ENCODE measurements at regions not wholly inside any gene's neighbourhood (a gene's known extent, or its start where the extent isn't known, plus 50 kb on each side); places are given as distances from the start of the nearest gene placed in this dataset.
"Not testable (repeated sequence)": the region's sequence is repeated elsewhere in the genome, so short reads cannot be mapped to it uniquely, and the experiment has no call there.

DNA sequence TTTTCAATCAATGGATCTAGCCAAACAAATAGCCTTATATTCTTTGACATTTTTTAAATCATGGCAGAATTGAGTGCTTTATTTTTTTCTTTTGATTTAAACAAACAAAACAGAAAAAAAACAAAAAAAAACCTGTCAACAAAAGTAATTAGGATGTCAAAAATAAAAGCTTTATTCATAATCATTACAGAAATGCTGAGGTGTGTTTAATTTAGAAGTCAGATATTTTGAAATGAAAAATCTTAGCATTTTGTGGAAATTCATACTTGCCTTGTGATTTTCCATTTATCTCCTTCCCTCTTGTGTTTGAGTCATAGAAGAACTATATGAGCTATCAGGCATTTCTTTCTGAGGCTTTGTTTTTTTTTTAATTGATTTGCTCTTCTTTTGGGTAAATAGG lies 387.0 kb upstream of the STXBP6 start:
- no peak for DNase-seq (ENCODE audit: low read depth)

DNA sequence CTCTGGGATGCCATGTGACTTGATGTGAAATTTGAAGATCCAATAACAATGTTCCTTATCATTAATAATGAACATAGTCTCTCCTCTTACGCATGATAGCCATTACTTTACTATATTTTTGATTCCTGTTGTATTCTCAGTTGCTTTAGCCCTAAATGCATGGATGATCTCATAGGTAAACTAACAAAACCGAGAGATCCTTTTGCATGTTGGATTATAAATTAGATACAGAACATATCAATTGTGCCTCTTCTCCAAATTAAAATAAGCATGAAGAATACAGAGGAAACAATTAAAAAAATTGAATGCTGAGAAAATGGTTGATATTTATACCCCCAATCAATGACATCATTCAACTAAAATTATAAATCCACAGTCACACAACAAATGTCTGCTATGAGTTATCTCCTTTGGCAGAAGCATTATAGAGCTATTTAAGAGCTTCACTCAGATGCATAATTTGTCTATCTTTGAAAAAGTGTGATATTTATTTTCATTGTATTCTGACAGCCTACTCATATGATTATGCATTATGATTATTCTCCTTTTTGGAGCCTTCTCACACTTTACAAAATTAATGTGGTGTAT lies 386.4 kb upstream of the STXBP6 start:
- DNase-seq (ENCODE audit: low read depth), result no peak

DNA sequence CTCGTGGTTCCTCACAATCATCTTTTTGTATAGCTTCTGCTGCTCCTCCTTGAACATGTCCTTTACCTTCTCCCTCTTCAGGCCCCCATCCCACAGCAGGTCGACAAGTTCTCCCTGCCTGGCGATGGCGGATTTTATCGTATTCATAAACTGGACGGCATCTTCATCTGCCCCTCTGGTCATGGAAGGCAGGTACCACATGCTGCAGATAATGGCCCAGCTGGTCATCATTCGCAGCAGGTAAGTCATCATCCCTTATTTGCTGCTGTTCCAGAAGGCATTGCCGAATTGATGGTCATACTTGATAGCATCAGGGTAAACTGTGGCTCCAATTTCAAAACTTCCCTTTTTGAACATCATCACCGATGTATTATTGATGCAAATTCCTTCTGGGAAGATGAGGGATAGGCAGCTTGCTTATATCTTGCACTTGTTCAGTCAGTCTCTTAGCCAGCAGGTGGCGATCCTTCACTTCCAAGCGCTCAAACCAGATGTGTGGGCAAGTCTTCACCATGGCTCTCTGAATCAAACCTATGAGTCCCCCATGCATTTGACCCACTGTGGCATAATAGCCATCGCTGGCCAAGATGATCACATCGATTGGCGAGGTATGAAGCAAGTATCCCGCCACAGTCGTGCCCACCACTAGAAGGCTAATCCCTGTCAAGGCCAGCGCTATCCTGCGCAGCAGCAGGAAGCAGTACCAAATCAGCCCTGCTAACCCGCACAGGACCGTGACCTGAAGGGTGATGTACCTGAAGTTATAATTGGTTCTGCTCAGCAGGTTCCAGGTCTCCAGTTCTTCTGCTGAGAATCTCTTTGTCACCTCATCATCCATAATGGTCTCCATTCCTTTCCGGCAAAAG lies 381.5 kb upstream of the STXBP6 start:
- DNase-seq (ENCODE audit: low read depth), result no peak

DNA sequence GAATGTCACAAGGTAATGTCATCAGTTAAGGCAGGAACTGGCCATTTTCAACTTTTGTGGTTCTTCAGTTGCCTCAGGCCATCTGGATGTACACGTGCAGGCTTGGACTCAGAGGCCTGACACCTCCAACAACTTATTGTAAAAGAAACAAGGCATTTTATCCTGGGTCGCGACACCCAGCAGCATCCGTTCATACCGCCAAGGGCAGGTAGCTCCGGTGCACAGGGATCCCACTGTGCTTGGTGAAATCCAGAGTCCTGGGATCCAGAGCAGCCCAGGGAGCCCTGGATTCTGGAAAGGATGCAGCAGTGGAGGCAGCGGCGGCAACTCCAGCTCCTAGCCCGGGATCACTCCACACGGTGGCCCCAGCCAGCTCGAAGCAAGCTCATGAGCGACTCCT lies 380.9 kb upstream of the STXBP6 start:
- DNase-seq (ENCODE audit: low read depth), result no peak

DNA sequence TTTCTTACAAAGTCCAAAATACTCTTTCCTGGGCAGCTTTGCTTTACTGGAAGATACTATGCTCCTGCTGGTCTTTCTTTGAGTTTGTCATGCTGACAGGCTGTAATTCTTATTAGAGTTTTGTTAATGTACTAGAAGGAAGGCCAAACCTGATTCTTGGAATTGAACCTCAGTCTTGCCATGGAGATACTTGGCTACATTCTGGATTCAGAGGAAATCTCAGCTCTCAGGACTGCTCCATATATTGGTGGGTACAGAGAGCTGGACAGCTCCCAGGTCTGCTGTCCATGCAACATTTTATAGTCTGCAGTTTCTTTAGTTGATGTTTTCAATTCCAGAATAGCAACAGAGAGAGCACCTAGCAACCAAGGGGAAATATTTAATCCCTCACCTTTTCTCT lies 363.1 kb upstream of the STXBP6 start:
- no peak for DNase-seq (ENCODE audit: low read depth)

DNA sequence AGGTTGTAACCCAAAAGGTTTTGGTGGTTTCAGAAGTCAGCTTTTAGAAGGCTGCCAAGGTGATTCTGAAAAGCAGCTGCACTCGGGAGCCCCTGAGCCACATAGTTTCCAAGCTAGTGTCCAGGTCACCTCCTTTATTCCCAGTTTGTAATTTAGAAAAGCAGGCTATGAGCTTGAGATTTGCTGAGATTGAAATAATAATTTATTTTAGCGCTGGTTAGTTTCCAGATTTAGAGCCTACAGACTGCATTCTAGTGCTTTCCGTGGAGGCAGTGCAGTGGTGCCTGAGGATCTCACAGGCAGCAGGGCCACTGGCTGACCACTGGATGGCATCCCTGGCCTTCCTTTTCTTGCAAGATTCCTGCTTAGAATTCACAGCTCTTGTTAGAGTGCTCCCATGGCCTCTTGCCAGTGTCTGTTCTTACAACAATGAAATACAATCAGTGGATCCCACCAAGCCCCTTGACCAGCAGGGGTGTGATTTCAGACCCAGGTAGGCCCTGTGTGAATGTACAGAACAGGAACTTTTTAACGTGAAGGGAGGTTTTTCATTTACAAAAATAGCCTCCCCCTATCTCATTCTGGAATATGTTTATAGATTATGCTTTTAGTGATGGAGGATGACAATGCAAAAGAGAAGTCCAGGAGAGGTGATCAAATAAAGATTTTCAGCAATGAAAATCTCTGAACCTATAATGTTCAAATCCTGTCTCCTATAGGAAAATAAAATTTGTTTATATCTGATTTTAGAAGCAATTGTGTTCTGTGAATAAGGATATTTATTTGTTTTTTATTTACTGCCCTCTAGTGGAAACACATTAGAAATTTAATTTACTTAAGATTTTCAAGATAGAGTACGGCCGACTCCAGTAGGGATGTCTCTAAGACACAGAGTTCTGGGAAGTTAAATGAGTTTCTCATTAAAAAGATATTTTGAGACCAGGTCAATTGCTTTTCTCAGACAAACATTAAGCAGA lies 362.1 kb upstream of the STXBP6 start:
- DNase-seq (ENCODE audit: low read depth), result peak; percentile 62

DNA sequence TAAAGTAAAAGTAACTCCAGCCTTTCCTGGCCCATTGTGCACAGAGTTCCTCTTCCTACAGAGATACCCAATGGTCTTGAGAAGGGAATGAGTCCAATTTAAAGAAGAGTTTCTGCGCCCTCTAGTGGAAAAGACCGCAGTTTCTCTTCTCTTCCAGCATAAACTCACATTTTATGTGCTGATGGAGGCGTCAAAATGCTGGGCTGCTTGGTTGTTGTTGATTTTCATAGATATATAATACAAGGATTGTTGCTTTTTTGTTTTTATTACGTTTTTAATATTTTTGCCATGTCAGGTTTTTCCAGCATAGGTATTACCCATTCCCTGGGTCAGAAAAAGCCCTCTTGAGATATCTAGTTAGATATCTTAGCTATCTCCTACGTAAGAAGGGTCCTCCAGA lies 356.9 kb upstream of the STXBP6 start:
- DNase-seq (ENCODE audit: low read depth), result no peak

DNA sequence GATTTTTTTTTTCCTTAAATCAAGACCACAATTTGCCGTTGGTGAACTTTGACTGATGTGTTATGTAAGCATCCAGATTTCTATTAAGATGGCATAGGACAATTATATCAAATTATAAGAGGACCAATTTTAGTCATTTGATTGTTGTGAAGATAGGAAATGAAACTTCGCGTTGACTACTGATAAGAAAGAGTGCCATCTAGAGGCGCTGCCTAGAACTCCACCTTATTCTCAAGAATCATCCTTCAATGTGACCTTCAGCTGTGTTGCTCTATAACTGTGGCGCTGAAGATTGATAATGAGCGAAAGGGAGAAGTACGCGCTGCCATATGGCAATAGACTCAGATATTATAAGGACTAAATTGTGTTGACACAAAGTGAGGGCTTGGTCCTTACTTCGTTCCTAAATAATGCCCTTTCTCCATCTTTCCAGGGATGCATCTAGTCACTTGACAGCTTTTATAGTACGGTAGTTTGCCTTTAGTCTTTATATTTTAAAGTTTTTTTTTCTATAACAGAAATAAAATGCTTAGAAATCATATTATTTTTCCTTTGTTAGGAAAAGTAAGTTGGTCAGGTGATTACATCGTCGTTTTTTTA lies 350.8 kb upstream of the STXBP6 start:
- DNase-seq (ENCODE audit: low read depth), result peak; percentile 32

DNA sequence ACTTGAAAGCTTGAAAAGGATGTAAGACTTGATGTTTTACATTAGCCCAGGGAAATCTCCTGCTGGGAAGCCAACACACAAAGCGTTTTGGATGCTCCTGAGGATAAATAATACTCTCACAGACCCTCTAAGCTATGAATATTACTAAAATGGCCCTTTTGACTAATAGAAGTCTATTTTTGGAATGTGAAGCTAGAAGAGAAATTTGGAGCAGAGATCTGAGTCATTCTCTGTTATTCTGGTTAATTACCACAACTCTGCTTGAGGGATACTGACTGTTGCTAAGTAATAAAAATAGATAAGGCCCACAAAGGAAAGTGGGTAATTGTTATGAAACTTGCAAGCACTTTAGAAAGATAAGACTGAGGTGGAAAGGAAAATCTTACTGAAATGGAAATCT lies 346.2 kb upstream of the STXBP6 start:
- no peak for DNase-seq (ENCODE audit: low read depth)

DNA sequence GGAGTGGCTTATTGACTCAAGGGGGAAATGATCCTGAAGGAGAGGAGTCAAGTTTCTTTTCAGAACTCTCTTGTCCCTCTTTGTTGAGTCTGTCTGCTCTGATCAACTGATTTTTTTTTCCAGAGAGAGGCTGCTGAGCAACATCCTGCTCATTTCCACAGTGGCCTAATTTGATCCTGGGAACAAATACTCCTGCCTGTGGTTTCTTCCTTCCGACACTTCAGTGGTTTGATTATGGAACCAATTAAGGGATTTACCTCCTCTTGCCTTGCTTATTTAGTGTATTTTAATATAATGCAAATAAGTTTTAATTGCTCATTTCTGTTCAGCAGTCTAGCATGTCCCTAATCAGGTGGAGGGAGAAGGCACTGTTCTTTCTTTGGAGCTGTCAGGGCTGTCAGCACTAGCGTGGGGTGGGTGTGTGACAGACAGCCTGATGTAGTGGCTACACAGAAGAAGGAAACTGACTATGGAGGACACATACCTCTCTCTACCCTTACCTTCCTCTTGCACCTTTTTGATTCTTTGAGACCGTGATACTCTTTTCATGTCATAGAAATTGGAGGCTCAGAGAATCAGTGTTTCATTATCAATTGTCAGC lies 344.9 kb upstream of the STXBP6 start:
- no peak for DNase-seq (ENCODE audit: low read depth)

DNA sequence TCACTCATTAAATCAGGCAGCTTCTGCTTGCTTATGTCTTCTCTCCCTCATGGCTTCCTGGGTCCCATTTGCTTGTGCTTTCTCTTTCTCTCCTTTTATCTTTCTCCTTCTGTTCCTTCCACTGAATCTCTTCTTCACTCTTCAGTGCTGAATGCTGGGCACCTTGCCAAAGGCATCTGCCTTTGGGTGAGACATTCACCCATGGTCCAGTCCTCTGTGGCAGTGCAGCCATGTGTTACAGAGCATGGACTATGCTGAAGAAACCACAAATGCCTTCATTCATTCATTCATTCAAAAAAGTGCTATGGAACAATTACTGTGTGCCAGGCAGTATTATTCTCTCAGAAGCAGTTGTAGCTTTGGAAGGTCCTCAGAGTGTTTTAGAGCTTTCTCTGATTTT lies 344.4 kb upstream of the STXBP6 start:
- DNase-seq (ENCODE audit: low read depth), result no peak

DNA sequence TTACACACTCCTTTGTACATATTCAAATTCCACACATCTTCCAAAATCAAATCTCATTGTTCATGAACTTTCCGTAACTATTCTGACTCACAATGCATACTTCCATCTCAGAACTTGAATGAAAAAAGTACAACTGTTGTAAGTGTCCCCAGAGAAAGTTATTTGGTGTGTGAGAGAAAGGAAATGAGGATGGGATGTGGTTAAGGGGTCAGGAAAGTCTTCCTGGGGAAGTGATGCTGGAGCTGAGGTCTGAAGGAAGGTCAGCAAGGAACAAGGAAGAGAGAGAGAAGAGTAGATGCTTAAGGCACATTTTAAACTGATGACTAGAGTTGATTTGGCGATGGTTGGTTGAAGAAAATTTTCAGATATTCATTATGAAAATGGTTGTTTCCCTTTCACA lies 340.0 kb upstream of the STXBP6 start:
- no peak for DNase-seq (ENCODE audit: low read depth)

DNA sequence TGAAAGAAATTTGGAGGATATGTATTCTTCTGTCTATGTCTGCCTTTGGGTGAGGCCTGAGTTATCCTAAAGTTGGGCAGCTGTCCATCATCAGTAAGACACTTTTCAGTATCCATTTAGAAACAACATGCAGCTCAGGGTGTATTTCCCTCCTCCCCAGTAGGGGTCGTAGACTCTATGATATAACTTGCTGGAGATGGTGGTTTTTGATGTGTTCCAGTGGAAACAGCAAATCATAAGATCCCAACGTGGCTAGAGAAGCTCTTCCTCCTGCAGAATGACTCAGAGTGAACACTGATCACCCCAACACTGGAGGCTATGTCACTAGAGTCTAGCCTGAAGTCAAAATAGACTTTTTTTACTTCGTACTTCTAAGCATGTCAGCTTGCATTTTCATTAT lies 331.6 kb upstream of the STXBP6 start:
- DNase-seq (ENCODE audit: low read depth), result no peak

DNA sequence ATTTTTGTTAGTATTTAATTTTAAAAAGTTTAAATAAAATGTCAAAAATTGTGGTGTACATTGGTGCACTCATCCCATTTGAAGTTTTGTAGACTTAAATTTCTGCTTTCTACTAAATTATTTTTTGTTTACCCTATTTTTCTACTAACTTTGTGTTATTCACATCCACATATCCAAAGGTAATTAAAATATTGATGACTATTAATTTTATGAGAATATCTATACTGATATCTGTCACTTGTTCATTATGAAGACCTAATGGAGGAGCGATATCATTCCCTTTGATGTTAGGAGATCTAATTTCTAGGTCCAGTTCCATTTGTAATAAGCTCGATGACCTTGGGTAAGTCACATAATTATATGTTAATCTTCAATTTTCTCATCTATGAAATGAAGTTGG lies 325.7 kb upstream of the STXBP6 start:
- no peak for DNase-seq (ENCODE audit: low read depth)

DNA sequence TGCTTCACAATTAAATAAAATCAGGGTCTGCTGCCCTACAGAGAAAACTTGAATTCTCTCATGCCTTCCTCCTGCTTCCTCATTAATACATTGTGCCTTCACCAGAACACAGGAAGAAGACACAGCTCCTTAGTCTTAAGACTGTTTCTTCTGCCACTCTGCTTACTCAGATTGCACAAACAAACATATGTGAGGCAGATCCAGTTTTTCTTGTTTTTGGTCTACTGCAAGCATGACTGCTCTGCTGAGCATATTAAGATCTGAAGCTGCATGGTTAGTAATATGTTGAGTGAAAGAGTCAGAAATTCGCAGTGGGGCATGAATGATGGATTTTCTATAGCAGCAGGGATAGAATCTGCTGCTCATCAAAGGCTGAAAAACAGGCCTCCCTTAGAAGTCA lies 321.1 kb upstream of the STXBP6 start:
- no peak for DNase-seq (ENCODE audit: low read depth)

DNA sequence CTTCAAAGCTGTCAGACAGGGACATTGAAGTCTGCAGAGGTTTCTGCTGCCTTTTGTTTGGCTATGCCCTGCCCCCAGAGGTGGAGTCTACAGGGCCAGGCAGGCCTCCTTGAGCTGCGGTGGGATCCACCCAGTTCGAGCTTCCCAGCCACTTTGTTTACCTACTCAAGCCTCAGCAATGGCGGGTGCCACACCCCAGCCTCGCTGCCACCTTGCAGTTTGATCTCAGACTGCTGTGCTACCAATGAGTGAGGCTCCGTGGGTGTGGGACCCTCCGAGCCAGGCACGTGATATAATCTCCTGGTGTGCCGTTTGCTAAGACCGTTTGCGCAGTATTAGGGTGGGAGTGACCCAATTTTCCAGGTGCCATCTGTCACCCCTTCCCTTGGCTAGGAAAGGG lies 320.1 kb upstream of the STXBP6 start:
- DNase-seq (ENCODE audit: low read depth), result not testable (repeated sequence)

DNA sequence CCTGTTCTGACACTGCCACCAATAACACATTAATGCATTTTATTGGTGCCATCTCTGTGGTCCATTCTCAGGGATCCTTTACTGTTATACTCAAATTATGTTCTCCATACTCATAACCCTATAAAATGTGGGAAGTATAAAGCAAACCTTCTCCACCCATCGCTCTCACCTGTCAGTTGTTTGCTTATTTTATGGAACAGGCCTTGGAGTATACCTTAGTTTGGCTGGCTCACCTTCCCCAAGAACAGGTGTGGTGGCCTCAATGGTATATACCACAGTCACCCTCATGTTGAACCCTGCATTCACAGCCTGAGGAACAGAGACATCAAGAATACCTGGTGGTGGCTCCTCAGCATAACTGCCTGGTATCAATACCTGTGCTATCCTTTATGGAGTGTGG lies 308.4 kb upstream of the STXBP6 start:
- no peak for DNase-seq (ENCODE audit: low read depth)

DNA sequence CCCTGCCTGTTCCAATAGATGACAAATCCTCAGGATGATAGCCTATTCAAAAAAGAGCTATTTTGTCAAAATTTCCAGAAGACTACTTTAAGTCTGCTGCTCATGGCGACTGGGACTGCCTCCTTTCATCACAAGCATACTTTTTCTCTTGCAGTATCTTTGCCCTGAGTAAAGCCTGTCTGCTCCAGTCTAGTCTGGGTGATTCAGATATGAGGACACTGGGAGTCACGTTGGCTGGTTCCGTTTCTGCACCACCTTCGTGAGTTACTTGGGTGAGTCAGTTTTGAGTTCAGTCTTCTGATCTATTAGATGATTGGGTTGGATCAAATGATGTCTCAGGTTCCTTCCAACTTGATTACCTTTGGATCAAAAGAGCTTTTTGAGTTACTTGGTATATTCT lies 301.3 kb upstream of the STXBP6 start:
- DNase-seq (ENCODE audit: low read depth), result no peak

DNA sequence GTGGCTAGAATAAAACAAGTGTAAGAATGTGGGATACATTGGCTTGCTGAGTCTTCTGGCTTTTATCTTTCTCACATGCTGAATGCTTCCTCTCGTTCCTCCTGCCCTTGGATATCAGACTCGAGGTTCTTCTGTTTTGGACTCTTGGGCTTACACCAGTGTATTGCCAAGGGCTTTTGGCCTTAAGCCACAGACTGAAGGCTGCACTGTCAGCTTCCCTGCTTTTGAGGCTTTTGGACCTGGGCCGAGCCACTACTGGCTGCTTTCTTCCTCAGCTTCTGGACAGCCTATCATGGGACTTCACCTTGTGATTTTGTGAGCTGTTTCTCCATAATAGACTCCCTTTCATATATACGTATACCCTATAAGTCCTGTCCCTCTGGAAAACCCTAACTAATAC lies 300.9 kb upstream of the STXBP6 start:
- no peak for DNase-seq (ENCODE audit: low read depth)

DNA sequence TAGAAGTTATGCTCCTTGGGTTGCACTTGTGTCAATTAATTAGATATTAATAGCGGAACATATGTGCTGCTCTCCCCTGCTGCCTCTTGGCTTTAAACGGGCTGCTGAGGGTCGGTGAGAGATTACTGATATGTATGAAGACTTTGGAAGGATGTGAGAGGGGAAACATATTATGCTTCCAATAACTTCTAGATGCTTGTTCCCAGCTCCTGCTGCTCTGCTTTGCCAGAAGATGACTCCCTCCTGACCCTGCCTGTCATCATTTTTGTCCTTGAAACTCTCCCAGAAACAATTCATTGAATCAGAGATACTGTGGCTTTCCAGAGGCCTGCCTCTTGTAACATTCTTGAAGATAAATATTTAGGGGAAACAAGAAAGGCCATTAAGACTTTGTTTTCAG lies 300.1 kb upstream of the STXBP6 start:
- peak; percentile 50 for DNase-seq (ENCODE audit: low read depth)

DNA sequence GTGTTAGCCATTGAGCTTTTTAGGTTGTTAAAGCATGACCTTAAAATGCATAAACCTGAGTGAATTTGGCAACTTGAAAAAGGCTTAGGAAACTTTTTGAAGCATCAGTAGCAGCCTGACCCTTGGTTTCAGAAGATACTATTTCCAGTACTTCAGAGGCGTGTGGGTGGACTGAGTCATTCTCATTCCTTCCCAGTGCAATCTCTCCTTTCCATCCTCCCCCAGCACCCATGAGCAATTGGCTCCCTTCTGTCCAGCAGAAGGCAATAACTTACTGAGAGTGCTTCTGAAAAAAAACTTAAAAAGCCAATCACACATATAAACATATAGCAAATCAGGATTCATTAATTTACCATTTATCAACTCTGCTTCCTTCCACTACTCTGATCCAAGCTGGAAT lies 299.3 kb upstream of the STXBP6 start:
- no peak for DNase-seq (ENCODE audit: low read depth)

DNA sequence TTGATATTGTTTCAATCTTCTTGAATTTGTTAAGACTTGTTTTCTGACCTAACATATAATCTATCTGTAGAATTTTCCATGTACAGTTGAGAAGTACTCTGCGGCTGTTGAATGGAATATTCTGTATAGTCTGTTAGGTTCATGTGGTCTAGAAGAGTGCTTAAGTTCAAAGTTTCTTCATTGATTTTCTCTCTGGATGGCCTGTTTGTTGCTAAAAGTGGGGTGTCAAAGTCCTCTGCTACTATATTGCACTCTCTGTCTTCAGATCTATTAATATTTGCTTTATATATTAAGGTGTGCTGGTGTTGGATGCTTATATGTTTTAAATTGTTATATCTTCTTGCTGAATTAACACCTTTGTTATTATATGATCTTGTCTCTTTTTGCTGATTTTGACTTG lies 290.9 kb upstream of the STXBP6 start:
- DNase-seq (ENCODE audit: low read depth), result no peak

Data from forelimb muscle (tissue), 1 donor.